NOMO-1 (cell line): ENCODE measurements at regions not wholly inside any gene's neighbourhood (a gene's known extent, or its start where the extent isn't known, plus 50 kb on each side); places are given as distances from the start of the nearest gene placed in this dataset.
"Not testable (repeated sequence)": the region's sequence is repeated elsewhere in the genome, so short reads cannot be mapped to it uniquely, and the experiment has no call there.

Experiments used
- DNase-seq, 2 experiments: peaks; one replicate each; lab custom pipeline; 2025; ENCODE audit not compliant: unreplicated experiment in 2 of 2; lab: John Stamatoyannopoulos, UW

- DNase-seq, result no peak
Observed at GRCh38 chr7:50251765-50252164, 52.8 kb upstream of the IKZF1 start.

GRCh38 chr7:50246551-50246950 is 58.0 kb upstream of the IKZF1 start:
- no peak for DNase-seq

- not testable (repeated sequence) for DNase-seq
Observed at GRCh38 chr7:50242111-50242510, 62.4 kb upstream of the IKZF1 start.

- DNase-seq, result not testable (repeated sequence)
Observed at GRCh38 chr7:50240699-50241098, 63.8 kb upstream of the IKZF1 start.

- peak in 1 of 2 experiments; percentile 14 for DNase-seq
Observed at GRCh38 chr7:50229964-50230363, 74.6 kb upstream of the IKZF1 start.

GRCh38 chr7:50228148-50228547 is 76.4 kb upstream of the IKZF1 start:
- DNase-seq, result no peak

- DNase-seq, result peak; percentile 39 to 80
Observed at GRCh38 chr7:50227726-50228125, 76.8 kb upstream of the IKZF1 start.

GRCh38 chr7:50226669-50227068 is 77.8 kb upstream of the IKZF1 start:
- no peak for DNase-seq

- peak in 1 of 2 experiments; percentile 11 for DNase-seq
Observed at GRCh38 chr7:50226145-50226544, 78.4 kb upstream of the IKZF1 start.

GRCh38 chr7:50221433-50221832 is 83.1 kb upstream of the IKZF1 start:
- no peak for DNase-seq

GRCh38 chr7:50221028-50221427 is 83.5 kb upstream of the IKZF1 start:
- DNase-seq, result peak; percentile 66 to 81

- DNase-seq, result peak; percentile 66 to 73
Observed at GRCh38 chr7:50220273-50220672, 84.2 kb upstream of the IKZF1 start.

- peak; percentile 77 to 93 for DNase-seq
Observed at GRCh38 chr7:50217821-50218281, 86.7 kb upstream of the IKZF1 start.

GRCh38 chr7:50217401-50217800 is 87.1 kb upstream of the IKZF1 start:
- no peak for DNase-seq

GRCh38 chr7:50216626-50217025 is 87.9 kb upstream of the IKZF1 start:
- DNase-seq, result no peak

- no peak for DNase-seq
Observed at GRCh38 chr7:50214771-50215170, 89.7 kb upstream of the IKZF1 start.

- peak in 1 of 2 experiments; percentile 58 for DNase-seq
Observed at GRCh38 chr7:50214126-50214670, 90.3 kb upstream of the IKZF1 start.

- no peak for DNase-seq
Observed at GRCh38 chr7:50213622-50214017, 90.9 kb upstream of the IKZF1 start.

GRCh38 chr7:50212666-50213621 is 91.6 kb upstream of the IKZF1 start:
- DNase-seq, result peak; percentile 73 to 78

GRCh38 chr7:50212016-50212325 is 92.5 kb upstream of the IKZF1 start:
- no peak for DNase-seq

- no peak for DNase-seq
Observed at GRCh38 chr7:50211130-50212015, 93.1 kb upstream of the IKZF1 start.
